ENCODE measurements at regions not wholly inside any gene's neighbourhood (a gene's known extent, or its start where the extent isn't known, plus 50 kb on each side); places are given as distances from the start of the nearest gene placed in this dataset.

DNA sequence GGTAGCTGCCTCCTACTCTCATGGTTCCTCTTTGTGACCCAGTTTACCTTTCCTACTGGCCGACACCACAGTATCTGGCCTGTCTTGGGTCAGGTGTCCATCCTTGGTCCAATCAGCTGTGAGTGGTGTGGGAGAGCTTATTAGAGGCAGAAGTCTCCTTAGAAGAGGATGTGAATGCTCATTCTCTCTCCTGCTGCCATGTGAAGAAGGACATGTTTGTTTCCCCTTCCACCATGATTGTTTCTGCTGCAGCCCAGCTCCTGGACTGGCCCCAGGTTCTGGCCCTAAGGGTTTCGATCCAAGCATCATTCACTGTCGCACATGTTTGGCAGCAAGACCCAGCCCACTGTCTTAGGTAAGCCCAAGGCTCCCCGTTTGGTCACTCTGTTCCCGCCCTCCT lies 55.3 kb upstream of the TGIF1 start:
- Histone ChIP-seq H3K9me3 (ENCODE audit: low read length) (0 out of 2 replicates have a peak, but pooled peaks cover 9% of the 10 kb centered on the region), H3K4me3 (ENCODE audit: low read length) (no peak overlapping the region), H3K27ac (ENCODE audit: low read length) (no peak overlapping the region), H4K20me1 (ENCODE audit: low read length) (no peaks in the 10 kb centered on the region), H3K27me3 (ENCODE audit: low read length) (no peaks in the 10 kb centered on the region), H3K9me2 (replicated peaks; ENCODE audit: low read length) (no peaks in the 10 kb centered on the region), H3K9ac (ENCODE audit: low read length) (no peak overlapping the region), H3F3A (ENCODE audit: low read length, unreplicated experiment) (no peaks in the 10 kb centered on the region), H3K79me2 (ENCODE audit: low read length) (no peaks in the 10 kb centered on the region), H3K4me1 (ENCODE audit: insufficient read depth, low read length) (peaks cover 16% of the 10 kb centered on the region), H3K4me2 (ENCODE audit: low read length) (no peak overlapping the region), H2AFZ (ENCODE audit: low read length) (no peak overlapping the region), H3K36me3 (ENCODE audit: low read depth, low read length) (no peaks in the 10 kb centered on the region)
- no TSS peak for BruUV-seq (replicated peaks)
- DNase-seq (no peak), ATAC-seq (no peak)
- intact Hi-C loops (cut with micrococcal nuclease), result no loop called here
- TF ChIP-seq, protein P1, sequence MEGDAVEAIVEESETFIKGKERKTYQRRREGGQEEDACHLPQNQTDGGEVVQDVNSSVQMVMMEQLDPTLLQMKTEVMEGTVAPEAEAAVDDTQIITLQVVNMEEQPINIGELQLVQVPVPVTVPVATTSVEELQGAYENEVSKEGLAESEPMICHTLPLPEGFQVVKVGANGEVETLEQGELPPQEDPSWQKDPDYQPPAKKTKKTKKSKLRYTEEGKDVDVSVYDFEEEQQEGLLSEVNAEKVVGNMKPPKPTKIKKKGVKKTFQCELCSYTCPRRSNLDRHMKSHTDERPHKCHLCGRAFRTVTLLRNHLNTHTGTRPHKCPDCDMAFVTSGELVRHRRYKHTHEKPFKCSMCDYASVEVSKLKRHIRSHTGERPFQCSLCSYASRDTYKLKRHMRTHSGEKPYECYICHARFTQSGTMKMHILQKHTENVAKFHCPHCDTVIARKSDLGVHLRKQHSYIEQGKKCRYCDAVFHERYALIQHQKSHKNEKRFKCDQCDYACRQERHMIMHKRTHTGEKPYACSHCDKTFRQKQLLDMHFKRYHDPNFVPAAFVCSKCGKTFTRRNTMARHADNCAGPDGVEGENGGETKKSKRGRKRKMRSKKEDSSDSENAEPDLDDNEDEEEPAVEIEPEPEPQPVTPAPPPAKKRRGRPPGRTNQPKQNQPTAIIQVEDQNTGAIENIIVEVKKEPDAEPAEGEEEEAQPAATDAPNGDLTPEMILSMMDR (conservative IDR thresholded peaks at IDR 0.05; ENCODE audit: low read depth, low read length), result no peak
- TF ChIP-seq EZH2 (IDR thresholded peaks at IDR 0.05; ENCODE audit: low read length, unreplicated experiment), result no peak
- TF ChIP-seq EZH2phosphoT487 (IDR thresholded peaks at IDR 0.05; ENCODE audit: borderline replicate concordance, low read length), result no peak
- ChIA-PET CTCF (no interaction called here), POLR2A (ENCODE audit: unreplicated experiment) (no interaction called here)

DNA sequence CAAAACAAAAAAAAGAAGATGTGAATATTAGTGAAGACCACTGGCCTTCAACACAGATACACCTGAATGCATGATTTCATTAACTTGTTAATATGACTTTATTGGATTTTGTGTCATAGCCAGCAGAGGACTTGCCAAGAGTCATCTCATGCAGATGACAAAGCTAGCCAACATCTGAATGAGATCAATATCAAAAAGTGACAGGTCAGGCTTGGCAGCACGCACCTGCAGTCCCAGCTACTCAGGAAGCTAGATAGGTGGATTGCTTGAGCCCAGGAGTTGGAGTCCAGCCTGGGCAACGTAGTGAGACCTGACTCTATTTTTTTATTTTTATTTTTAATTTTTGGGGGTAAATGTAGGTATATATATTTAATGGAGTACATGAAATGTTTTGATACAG lies 54.5 kb upstream of the TGIF1 start:
- H3K4me2 ChIP-seq (ENCODE audit: low read length), result no peak overlapping the region
- H3K9me2 ChIP-seq (replicated peaks; ENCODE audit: low read length), result no peaks in the 10 kb centered on the region
- H3K9ac ChIP-seq (ENCODE audit: low read length), result no peak overlapping the region
- H3K27ac ChIP-seq (ENCODE audit: low read length), result no peak overlapping the region
- DNase-seq, result peak; percentile 14
- H3K4me3 ChIP-seq (ENCODE audit: low read length), result no peak overlapping the region
- no TSS peak for BruUV-seq (replicated peaks)
- ChIA-PET CTCF (no interaction called here), POLR2A (ENCODE audit: unreplicated experiment) (no interaction called here)
- H3K36me3 ChIP-seq (ENCODE audit: low read depth, low read length), result no peaks in the 10 kb centered on the region
- no peaks in the 10 kb centered on the region for H3F3A ChIP-seq (ENCODE audit: low read length, unreplicated experiment)
- intact Hi-C loops (cut with micrococcal nuclease), result no loop called here
- H2AFZ ChIP-seq (ENCODE audit: low read length), result no peak overlapping the region
- no peaks in the 10 kb centered on the region for H4K20me1 ChIP-seq (ENCODE audit: low read length)
- TF ChIP-seq EZH2phosphoT487 (IDR thresholded peaks at IDR 0.05; ENCODE audit: borderline replicate concordance, low read length) (no peak), EZH2 (IDR thresholded peaks at IDR 0.05; ENCODE audit: low read length, unreplicated experiment) (no peak)
- peaks cover 16% of the 10 kb centered on the region for H3K4me1 ChIP-seq (ENCODE audit: insufficient read depth, low read length)
- no peaks in the 10 kb centered on the region for H3K79me2 ChIP-seq (ENCODE audit: low read length)
- H3K27me3 ChIP-seq (ENCODE audit: low read length), result no peaks in the 10 kb centered on the region
- no peak for ATAC-seq
- 0 out of 2 replicates have a peak, but pooled peaks cover 2% of the 10 kb centered on the region for H3K9me3 ChIP-seq (ENCODE audit: low read length)

DNA sequence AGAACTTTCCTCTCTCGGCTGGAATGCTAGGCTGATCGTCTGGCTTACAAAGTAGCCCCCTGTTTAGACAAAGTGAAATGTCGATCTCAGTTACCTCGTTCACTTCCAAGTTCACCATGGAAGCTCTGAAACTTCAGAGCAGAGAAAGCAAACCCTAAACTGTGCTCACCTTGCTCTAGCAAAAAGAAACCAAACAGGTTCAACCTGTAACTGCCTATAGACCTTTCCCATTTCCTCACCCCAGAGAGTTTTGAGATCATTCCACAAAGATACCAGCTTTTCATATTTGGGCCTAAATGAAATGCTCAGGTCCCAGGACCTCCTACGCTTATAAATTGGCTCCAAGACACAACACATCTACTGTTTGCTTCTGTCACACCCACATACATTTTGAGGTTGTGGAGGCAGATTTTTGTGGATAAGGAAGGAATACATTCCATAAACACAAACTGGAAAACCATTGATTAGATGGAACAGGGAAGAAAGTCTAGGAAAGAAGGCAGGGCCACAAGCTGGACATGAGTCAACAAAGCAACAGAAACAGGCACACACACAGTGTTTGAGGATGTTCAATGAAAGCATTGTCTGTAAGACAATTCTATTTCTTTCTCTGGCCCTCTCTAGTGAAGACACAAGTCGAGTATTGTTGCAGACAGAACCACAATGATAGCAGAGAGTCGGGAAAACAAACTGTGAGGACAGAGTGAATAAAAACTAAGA lies 52.8 kb upstream of the TGIF1 start:
- Histone ChIP-seq H4K20me1 (ENCODE audit: low read length) (no peaks in the 10 kb centered on the region), H3K4me2 (ENCODE audit: low read length) (peak overlapping the region; percentile 71), H2AFZ (ENCODE audit: low read length) (peak overlapping the region; percentile 71), H3K9me3 (ENCODE audit: low read length) (no peaks in the 10 kb centered on the region), H3K27ac (ENCODE audit: low read length) (peak overlapping the region; percentile 29), H3K4me1 (ENCODE audit: insufficient read depth, low read length) (peaks cover 16% of the 10 kb centered on the region), H3K4me3 (ENCODE audit: low read length) (no peak overlapping the region), H3K36me3 (ENCODE audit: low read depth, low read length) (no peaks in the 10 kb centered on the region), H3K79me2 (ENCODE audit: low read length) (no peaks in the 10 kb centered on the region), H3K9me2 (replicated peaks; ENCODE audit: low read length) (no peaks in the 10 kb centered on the region), H3K27me3 (ENCODE audit: low read length) (no peaks in the 10 kb centered on the region), H3F3A (ENCODE audit: low read length, unreplicated experiment) (no peaks in the 10 kb centered on the region), H3K9ac (ENCODE audit: low read length) (no peak overlapping the region)
- DNase-seq (peak; percentile 67), ATAC-seq (peak; percentile 71)
- intact Hi-C loops (cut with micrococcal nuclease), result no loop called here
- POLR2A ChIA-PET (ENCODE audit: unreplicated experiment), result no interaction called here
- CTCF ChIA-PET, result interaction anchor here (0.6 kb wide), 1 partner anchor 180 kb away, joined by 3 read pairs; no protein-coding TSS in a partner anchor
- no TSS peak for BruUV-seq (replicated peaks)
- TF ChIP-seq EZH2phosphoT487 (IDR thresholded peaks at IDR 0.05; ENCODE audit: borderline replicate concordance, low read length) (no peak), EZH2 (IDR thresholded peaks at IDR 0.05; ENCODE audit: low read length, unreplicated experiment) (no peak)
